ENCODE measurements at regions not wholly inside any gene's neighbourhood (a gene's known extent, or its start where the extent isn't known, plus 50 kb on each side); places are given as distances from the start of the nearest gene placed in this dataset.
A peak's percentile ranks its signal among the peaks of the same experiment; 100 is the strongest.
"Not testable (repeated sequence)": the region's sequence is repeated elsewhere in the genome, so short reads cannot be mapped to it uniquely, and the experiment has no call there.

- no peak for FAIRE-seq
These were observed 68.6 kb upstream of the MRTFB start for GRCh38 chr16:14002416-14002990.

- FAIRE-seq: no peak
These were observed 68.0 kb upstream of the MRTFB start for GRCh38 chr16:14003074-14003570.

GRCh38 chr16:14004031-14004728, 66.9 kb upstream of the MRTFB start:
- no peak for FAIRE-seq

- FAIRE-seq: no peak
These were observed 66.3 kb upstream of the MRTFB start for GRCh38 chr16:14004729-14005315.

GRCh38 chr16:14005335-14005734, 65.8 kb upstream of the MRTFB start:
- FAIRE-seq: no peak

GRCh38 chr16:14007450-14007849, 63.7 kb upstream of the MRTFB start:
- no peak for FAIRE-seq

- no peak for FAIRE-seq
These were observed 60.1 kb upstream of the MRTFB start for GRCh38 chr16:14011001-14011400.

- FAIRE-seq: no peak
These were observed 59.3 kb upstream of the MRTFB start for GRCh38 chr16:14011846-14012245.

- no peak for FAIRE-seq
These were observed 58.0 kb upstream of the MRTFB start for GRCh38 chr16:14013145-14013570.

GRCh38 chr16:14013571-14014283, 57.4 kb upstream of the MRTFB start:
- peak; percentile 97 for FAIRE-seq

GRCh38 chr16:14014284-14014625, 56.9 kb upstream of the MRTFB start:
- FAIRE-seq: no peak

GRCh38 chr16:14015033-14015432, 56.1 kb upstream of the MRTFB start:
- no peak for FAIRE-seq

GRCh38 chr16:14015461-14015860, 55.7 kb upstream of the MRTFB start:
- FAIRE-seq: no peak

- FAIRE-seq: no peak
These were observed 55.2 kb upstream of the MRTFB start for GRCh38 chr16:14015948-14016347.

GRCh38 chr16:14016362-14016761, 54.8 kb upstream of the MRTFB start:
- not testable (repeated sequence) for FAIRE-seq

- FAIRE-seq: no peak
These were observed 53.2 kb upstream of the MRTFB start for GRCh38 chr16:14017886-14018285.

- FAIRE-seq: no peak
These were observed 52.3 kb upstream of the MRTFB start for GRCh38 chr16:14018851-14019250.

GRCh38 chr16:14020141-14020540, 51.0 kb upstream of the MRTFB start:
- no peak for FAIRE-seq
